IPS-15b (cell line): ENCODE measurements at regions not wholly inside any gene's neighbourhood (a gene's known extent, or its start where the extent isn't known, plus 50 kb on each side); places are given as distances from the start of the nearest gene placed in this dataset.

Experiments used
- H3K27me3 ChIP-seq: one replicate; pipeline ENCODE4 v1.6.1; 2013; ENCODE audit warnings: low read length; ENCODE audit not compliant: control insufficient read depth, insufficient read depth
- H3K36me3 ChIP-seq: one replicate; pipeline ENCODE4 v1.6.1; 2013; ENCODE audit warnings: low read length; ENCODE audit not compliant: control insufficient read depth, insufficient read depth
- H3K4me1 ChIP-seq: one replicate; pipeline ENCODE4 v1.6.1; 2013; ENCODE audit warnings: mild to moderate bottlenecking, low read length; ENCODE audit not compliant: control insufficient read depth, insufficient read depth
- H3K4me3 ChIP-seq: one replicate; pipeline ENCODE4 v1.5.1; 2013; ENCODE audit warnings: low read depth, low read length
- H3K9ac ChIP-seq: one replicate; pipeline ENCODE4 v1.6.1; 2013; ENCODE audit warnings: low read depth, mild to moderate bottlenecking, low read length
- H3K9me3 ChIP-seq: one replicate; pipeline ENCODE4 v1.6.1; 2013; ENCODE audit warnings: mild to moderate bottlenecking, low read length; ENCODE audit not compliant: control insufficient read depth, insufficient read depth

DNA sequence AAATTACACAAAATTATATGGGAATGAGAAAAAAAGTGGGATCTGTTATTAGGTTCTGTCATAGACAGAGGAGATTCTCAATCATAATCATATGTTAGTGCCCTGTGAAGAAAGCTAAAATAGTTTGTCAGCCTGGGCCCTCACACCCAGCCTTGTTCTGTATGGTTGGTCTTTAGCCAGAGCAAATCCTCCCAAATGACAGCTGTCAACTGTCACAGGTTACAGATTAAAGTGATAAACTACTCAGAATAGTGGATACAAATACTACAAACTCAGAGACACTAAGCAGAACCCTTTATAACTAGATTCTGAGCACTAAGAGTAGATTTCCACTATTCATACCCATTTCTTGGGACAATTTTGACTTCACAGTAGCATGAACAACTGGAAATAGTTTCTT, 405.0 kb upstream of the MEF2C start:
- Histone ChIP-seq H3K4me1 (no peaks in the 10 kb centered on the region), H3K27me3 (no peaks in the 10 kb centered on the region), H3K9ac (no peak overlapping the region)

DNA sequence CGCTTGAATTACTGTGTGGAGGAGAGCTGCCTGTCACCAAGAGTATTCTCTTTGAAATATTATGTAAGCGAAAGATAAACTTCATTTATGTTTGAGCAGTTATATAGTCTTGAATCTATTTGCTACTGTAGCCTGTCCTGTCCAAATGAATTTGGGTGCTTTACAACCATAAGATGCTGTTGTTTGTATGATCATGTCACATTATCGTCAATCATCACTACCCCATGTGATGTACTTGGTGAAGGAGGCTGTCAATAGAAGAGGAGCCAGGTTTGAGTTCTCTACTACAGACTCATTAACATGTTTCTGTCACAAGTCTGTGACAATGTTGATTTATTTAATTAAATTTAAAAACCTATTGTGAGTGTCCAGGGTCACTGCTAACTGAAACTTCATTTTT, 403.3 kb upstream of the MEF2C start:
- Histone ChIP-seq H3K27me3 (no peaks in the 10 kb centered on the region), H3K9ac (no peak overlapping the region), H3K9me3 (no peaks in the 10 kb centered on the region), H3K4me1 (no peaks in the 10 kb centered on the region), H3K36me3 (no peaks in the 10 kb centered on the region), H3K4me3 (no peak overlapping the region)

More for the DNA sequence above, 405.0 kb upstream of the MEF2C start:
- Histone ChIP-seq H3K4me3 (no peak overlapping the region), H3K9me3 (no peaks in the 10 kb centered on the region), H3K36me3 (no peaks in the 10 kb centered on the region)

DNA sequence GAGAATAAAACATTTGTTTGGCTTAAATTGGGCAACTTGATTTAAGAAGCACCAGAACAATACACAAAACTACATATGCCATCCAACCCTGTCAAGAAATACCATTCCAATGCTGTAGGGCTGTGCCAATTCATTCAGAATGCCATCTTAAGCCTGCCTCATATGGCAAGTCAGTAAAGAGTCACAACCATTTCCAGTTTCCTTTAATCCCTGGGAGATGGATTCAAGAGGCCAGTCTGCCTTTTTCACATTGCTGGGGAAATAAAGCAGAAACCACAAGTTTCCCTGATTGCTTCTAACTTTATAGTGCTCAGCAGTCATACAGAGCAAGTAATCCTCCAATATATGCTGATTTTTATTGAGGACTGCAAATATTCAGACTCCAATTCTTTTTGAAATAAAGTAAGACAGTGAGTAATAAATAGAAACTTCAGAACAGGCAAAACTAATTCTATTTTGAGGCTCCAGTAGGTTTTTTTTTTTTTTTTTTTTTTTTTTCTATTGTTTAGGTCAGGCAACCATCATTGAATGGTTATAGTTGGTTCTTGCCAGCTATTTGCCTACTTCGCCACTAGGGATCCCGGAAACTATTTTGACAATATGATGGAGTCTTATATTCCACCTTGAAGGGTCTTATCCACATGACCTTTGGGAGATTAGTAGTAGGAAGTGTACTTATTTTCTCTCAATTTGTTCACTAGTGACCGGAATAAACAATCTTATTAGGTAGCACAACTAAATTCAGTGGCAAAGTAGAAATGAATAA, 400.9 kb upstream of the MEF2C start:
- no peaks in the 10 kb centered on the region for H3K36me3 ChIP-seq
- H3K4me3 ChIP-seq = no peak overlapping the region
- no peaks in the 10 kb centered on the region for H3K9me3 ChIP-seq
- no peaks in the 10 kb centered on the region for H3K4me1 ChIP-seq
- no peak overlapping the region for H3K9ac ChIP-seq
- no peaks in the 10 kb centered on the region for H3K27me3 ChIP-seq

DNA sequence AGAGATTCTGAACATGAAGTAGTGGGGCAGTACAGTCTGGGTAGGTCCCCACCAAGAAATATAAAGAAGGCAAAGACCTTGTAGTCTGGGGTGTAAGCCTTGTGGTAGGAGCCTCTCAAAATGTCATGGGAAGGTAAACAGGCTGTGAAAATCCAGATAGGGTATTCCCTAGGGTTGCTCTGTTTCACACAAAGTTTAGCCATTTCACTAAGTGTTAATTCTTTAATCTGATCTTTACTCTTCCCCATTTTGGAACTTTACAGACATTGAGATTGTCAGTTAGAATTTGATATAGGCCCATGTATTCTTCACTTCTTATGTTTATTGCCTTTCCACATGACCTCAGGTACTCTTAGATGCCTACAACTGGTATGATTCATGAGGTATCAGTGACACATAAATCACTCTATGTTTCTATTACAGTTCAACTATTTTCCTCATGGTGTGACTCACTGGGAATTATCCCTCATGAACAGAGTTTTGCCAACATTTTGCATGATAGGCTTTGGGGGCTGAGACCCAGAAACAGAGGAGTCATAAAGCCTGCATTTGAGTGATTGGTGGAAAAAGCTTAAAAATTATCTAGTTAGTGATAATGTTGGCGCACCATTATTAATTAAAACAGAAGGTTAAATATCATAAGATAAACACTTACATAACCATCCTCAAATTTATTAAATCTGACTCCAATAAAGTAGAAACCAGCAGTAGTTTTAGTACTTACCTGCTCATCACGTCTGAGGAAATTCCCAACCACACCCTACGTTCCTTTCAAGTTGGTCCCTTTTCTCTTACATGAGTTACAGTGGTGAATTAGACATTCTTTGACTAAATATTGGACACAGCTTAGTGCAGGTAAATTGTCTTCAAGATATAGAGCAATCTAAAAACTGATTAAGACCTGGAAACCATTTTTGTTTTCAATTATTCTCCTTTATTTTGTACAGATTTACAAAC, 399.8 kb upstream of the MEF2C start:
- Histone ChIP-seq H3K9ac (no peak overlapping the region), H3K27me3 (no peaks in the 10 kb centered on the region), H3K4me1 (no peaks in the 10 kb centered on the region), H3K9me3 (no peaks in the 10 kb centered on the region), H3K4me3 (no peak overlapping the region), H3K36me3 (no peaks in the 10 kb centered on the region)

DNA sequence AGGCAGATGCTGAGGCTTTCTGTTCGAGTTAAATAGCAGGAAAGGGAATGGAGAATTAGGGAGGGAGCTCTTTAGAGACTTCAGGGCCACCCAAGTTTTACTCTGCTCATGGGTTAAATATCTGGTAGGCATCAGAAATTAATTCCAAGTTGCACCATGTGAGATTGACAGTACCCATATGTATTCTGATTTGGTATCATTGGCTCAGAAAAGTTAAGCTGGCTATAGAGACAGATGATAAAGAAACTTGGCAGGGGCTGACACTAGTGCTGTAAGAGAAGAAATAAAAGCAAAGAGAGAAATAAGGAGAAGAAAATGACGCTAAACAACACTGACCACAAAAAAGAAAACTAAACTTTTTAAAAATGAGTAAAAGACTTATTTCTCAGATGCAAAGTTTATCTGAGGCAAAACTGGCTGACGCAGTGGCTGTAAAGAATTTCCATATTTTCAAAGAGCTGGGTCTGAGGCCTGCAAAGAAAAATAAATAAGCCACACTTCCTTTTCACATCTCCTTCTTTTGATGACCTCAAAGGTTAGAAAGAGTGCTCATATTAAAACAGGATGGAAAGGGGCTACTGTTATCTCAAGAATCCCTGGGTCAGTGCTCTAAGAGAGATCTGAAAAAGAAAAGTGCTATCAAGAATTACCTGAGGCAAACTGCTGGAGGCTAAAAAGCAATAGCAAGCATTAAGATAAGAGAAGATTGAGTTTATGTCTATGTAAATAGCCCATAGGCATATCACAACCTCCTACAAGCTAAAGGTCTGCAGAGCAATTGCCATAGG, 399.0 kb upstream of the MEF2C start:
- no peaks in the 10 kb centered on the region for H3K4me1 ChIP-seq
- no peaks in the 10 kb centered on the region for H3K27me3 ChIP-seq
- H3K9ac ChIP-seq = no peak overlapping the region
- H3K4me3 ChIP-seq = no peak overlapping the region
- no peaks in the 10 kb centered on the region for H3K9me3 ChIP-seq
- no peaks in the 10 kb centered on the region for H3K36me3 ChIP-seq

DNA sequence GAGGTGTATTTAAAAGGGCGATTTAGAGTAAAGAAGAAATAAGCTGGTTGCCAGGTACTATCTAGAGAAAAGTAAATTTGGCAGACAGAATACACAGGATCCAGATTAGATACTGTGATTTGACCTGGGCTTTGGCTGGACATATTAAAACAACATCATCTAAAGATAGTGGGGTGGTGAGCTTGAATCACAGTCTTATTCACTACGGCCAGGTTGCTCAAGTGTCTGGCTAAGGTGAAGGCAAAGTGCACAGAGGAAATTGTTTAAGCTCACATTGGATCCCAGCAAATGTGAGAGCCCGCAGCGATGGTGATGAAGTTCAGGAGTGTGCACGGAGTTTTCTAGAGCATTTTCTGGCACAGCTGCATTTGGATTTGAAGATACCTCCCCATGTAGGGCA, 398.2 kb upstream of the MEF2C start:
- H3K4me3 ChIP-seq = no peak overlapping the region
- H3K36me3 ChIP-seq = no peaks in the 10 kb centered on the region
- H3K4me1 ChIP-seq = no peaks in the 10 kb centered on the region
- H3K9ac ChIP-seq = no peak overlapping the region
- no peaks in the 10 kb centered on the region for H3K9me3 ChIP-seq
- no peaks in the 10 kb centered on the region for H3K27me3 ChIP-seq

DNA sequence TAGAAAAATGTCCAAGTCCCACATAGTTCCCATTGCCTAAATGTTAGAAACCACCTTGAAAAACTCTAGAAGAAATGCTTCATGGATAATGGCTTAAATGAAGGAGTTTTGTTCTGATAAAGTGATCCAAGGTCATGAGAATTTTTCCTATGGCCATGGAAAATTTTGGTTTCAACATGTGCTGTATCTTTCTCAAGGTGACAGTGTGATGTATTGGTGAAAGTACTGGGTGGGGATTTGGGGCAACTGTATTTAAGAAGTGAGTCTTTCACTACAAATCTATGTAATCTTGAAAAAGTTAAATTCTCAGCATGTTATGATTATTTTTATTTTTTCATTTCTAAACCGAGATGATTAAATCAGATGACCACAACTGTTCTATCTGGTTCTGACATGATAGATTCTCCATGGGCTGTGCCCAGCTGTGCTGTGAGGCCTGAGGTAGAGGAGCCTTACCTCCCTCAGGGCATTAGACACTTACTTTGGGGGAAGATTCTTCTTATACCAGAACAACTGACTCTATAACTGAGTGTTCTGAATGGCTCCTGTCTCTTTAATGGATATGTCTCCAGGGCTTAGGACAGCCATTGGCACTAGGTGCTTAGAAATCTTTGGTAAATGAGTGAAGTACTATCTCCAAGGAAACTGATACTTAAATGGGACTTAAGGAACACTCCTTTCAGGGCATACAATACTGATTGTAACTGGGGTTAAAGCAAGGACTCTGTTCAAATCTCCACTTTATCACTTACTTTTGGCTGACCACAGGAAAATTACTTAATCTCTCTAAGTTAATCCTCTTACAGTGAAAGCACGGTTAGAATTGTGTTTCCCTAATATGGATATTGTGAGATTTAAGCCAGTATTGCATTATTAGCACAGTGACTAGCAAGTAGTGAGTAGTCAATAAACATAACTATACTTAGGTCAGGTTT, 397.4 kb upstream of the MEF2C start:
- Histone ChIP-seq H3K9me3 (no peaks in the 10 kb centered on the region), H3K36me3 (no peaks in the 10 kb centered on the region), H3K27me3 (no peaks in the 10 kb centered on the region), H3K4me1 (no peaks in the 10 kb centered on the region), H3K4me3 (no peak overlapping the region), H3K9ac (no peak overlapping the region)

DNA sequence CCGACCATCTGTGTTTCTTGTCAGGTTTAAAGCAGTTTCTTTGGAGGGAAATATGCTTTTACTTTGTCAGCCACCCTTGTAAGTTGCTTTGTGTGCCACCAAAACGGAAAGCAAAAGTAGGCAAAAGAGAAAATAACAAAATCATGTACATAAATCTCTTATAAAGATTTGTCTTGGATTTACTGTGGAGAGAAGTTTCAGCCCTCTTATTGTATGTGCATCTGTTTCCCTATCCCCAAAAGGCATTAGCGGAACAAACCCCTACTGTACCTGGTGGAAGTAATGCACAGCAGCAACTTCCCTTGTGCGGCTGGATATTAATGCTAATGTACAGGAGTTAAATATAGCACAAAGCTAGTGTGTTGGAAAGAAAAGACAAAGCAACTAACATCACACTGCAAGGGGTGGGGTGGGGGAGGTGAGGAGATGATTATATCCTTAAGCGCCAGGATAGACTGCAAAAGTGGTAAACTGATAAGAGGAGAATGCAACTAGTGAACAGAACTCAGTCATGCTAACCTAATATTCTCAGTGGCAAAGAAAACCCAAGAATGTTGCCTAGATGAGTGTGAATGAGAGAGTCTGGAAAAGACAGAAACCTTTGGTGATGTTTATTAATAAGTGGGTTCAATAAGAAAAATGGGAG, 396.5 kb upstream of the MEF2C start:
- no peaks in the 10 kb centered on the region for H3K9me3 ChIP-seq
- no peak overlapping the region for H3K9ac ChIP-seq
- no peaks in the 10 kb centered on the region for H3K36me3 ChIP-seq
- no peak overlapping the region for H3K4me3 ChIP-seq
- no peaks in the 10 kb centered on the region for H3K27me3 ChIP-seq
- H3K4me1 ChIP-seq = no peaks in the 10 kb centered on the region

DNA sequence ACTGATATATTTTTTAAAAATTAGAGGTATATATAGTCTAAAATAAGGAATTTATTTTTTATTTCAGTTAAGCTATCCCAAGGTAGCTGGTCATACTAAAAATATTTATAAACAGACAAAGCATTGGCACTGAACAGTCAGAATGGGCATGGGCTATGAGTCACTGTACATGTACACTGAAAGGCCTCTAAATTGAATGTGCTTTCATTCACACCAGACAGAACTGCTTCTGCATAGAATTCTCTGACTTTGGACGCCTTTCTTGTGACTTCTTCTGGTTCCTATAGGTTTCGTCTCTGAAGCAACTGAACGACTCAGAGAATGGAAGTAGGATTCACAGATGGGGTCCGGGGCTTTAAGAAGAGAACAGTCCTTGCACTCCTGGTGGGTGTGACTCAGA, 394.8 kb upstream of the MEF2C start:
- Histone ChIP-seq H3K27me3 (no peaks in the 10 kb centered on the region), H3K9me3 (no peaks in the 10 kb centered on the region), H3K4me1 (no peaks in the 10 kb centered on the region), H3K9ac (no peak overlapping the region), H3K4me3 (no peak overlapping the region), H3K36me3 (no peaks in the 10 kb centered on the region)

DNA sequence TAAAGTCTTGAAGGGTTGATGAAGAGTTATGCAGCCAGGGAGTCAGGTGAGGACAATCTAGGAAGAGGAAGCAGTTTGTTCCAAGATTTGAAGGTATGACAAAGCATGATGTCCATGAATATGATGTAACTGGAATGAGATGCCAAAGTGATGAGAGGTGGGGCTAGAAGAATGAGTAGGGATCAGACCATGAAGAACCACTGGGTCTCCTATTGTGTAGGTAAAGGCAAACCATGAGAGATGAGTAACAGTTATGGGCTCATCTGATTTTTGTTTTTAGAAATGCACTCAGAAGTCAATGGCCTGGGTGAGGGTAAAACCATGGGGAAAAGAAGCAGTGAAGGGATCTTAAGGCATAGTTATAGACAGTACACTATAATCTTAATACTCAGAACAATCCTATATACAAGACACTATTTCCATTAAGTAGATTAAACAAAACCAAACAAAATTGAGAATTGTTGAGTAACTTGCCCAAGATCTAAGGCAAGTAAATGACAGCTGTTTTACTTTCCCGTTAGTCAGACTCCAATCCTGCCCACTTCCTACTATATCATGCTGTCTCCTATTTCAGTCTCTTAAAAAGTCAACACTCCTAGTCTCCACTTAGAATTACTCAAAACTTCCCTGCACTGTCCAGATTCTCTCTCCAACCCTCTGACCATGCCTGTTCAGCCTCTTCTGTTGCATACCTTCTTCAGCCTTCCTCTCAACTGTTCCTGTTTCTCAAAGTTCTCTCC, 393.8 kb upstream of the MEF2C start:
- Histone ChIP-seq H3K4me1 (no peaks in the 10 kb centered on the region), H3K27me3 (no peaks in the 10 kb centered on the region), H3K4me3 (no peak overlapping the region), H3K36me3 (no peaks in the 10 kb centered on the region), H3K9me3 (no peaks in the 10 kb centered on the region), H3K9ac (no peak overlapping the region)
